ENCODE measurements at regions not wholly inside any gene's neighbourhood (a gene's known extent, or its start where the extent isn't known, plus 50 kb on each side); places are given as distances from the start of the nearest gene placed in this dataset.

DNA sequence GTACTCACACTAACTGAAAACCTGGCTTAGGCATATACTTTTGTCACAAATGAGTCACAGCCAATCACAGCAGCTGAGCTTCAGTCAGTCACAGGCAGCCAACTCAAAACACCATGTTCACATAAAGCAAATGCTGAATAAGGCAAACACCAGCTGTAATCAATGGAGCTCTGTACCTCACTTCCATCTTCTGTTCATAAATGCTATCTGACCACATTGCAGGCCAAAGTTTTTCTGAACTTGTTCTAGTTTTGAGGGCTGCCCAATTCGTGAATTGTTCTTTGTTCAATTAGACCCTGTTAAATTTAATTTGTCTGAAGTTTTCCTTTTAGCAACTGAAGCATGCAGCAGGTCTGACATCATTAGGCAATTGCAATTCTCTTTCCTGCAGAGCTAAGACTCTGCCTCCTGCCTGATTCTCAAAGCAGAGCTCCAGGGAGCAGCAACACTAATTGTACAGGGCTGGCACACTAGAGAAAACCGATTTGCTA lies 129.9 kb downstream of the WIF1 start:
- TF ChIP-seq, protein P1, sequence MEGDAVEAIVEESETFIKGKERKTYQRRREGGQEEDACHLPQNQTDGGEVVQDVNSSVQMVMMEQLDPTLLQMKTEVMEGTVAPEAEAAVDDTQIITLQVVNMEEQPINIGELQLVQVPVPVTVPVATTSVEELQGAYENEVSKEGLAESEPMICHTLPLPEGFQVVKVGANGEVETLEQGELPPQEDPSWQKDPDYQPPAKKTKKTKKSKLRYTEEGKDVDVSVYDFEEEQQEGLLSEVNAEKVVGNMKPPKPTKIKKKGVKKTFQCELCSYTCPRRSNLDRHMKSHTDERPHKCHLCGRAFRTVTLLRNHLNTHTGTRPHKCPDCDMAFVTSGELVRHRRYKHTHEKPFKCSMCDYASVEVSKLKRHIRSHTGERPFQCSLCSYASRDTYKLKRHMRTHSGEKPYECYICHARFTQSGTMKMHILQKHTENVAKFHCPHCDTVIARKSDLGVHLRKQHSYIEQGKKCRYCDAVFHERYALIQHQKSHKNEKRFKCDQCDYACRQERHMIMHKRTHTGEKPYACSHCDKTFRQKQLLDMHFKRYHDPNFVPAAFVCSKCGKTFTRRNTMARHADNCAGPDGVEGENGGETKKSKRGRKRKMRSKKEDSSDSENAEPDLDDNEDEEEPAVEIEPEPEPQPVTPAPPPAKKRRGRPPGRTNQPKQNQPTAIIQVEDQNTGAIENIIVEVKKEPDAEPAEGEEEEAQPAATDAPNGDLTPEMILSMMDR (conservative IDR thresholded peaks at IDR 0.05 in 1 of 2, IDR thresholded peaks at IDR 0.05 in 1 of 2; ENCODE audit: extremely low read depth in 1 of 2, insufficient read depth in 1 of 2, low read depth in 1 of 2, low read length in 2 of 2) = no peak
- no peak for TF ChIP-seq EZH2 (IDR thresholded peaks at IDR 0.05; ENCODE audit: borderline replicate concordance, low read length)
